HCT116 (cell line): ENCODE measurements at regions not wholly inside any gene's neighbourhood (a gene's known extent, or its start where the extent isn't known, plus 50 kb on each side); places are given as distances from the start of the nearest gene placed in this dataset.

Experiments
- ATAC-seq: fragments of 200-7000 bp; cut with Tn5 transposase; 2 replicates; pipeline ENCODE4 v1.9.1; 2020; ENCODE audit warnings: mild to moderate bottlenecking, moderate library complexity
- BruUV-seq: library from RNA; stranded (reverse); fragments of 400-500 nt; replicated peaks from 2 replicates; lab custom pipeline; 2021; lab: Mats Ljungman, UMichigan
- CTCF ChIA-PET: fragments of 300-600 bp; sonication (Branson Sonifier 250); formaldehyde crosslinking; loops from one replicate; lab custom pipeline; 2021; ENCODE audit warnings: antibody characterized with exemption; lab: Charles Lee
- POLR2A ChIA-PET: fragments of 300-600, 350-600 bp; sonication (Branson Sonifier 250); formaldehyde crosslinking; loops from one replicate; lab custom pipeline; 2021; ENCODE audit warnings: antibody characterized with exemption; lab: Charles Lee
- RAD21 ChIA-PET, 2 experiments: fragments of 300-600 bp; sonication (Branson Sonifier 250); formaldehyde crosslinking; loops; one replicate each; lab custom pipeline; 2023; ENCODE audit warnings: low total read pairs in 2 of 2; ENCODE audit not compliant: uncharacterized antibody in 2 of 2, unreplicated experiment in 2 of 2, low non-redundant PET in 1 of 2; lab: Charles Lee
- DNase-seq: peaks from one replicate; pipeline ENCODE4 v3.0.0-alpha.2; 2010; ENCODE audit warnings: low read depth, low spot score
- H2AFZ ChIP-seq: fragments of 200-600 bp; shearing (Covaris generic), sonication (generic); 2 replicates; pipeline ENCODE4 v1.6.1; 2017; ENCODE audit warnings: low read depth, mixed run types, mixed read lengths, antibody characterized with exemption, low read length; ENCODE audit not compliant: poor library complexity, severe bottlenecking
- H3K27ac ChIP-seq: 2 replicates; pipeline ENCODE4 v1.5.1; 2012; ENCODE audit warnings: low read depth, low read length
- H3K27me3 ChIP-seq: fragments of 200-600 bp; sonication (generic); 2 replicates; pipeline ENCODE4 v1.6.1; 2016; ENCODE audit warnings: mixed run types, low read length, mixed read lengths; ENCODE audit not compliant: insufficient read depth
- H3K36me3 ChIP-seq, 2 experiments: fragments of 200-500 bp in 1 of 2; fragments of 200-600 bp in 1 of 2; sonication (Bioruptor generic) in 1 of 2; sonication (generic) in 1 of 2; 2 replicates each; pipeline versions ENCODE4 v1.5.1 to v1.6.1; 2014 to 2016; ENCODE audit warnings: low read length in 2 of 2, inconsistent platforms in 1 of 2, mixed read lengths in 1 of 2, mixed run types in 1 of 2; ENCODE audit not compliant: insufficient read depth in 2 of 2, control insufficient read depth in 1 of 2
- H3K4me1 ChIP-seq, 2 experiments: fragments of 200-600 bp in 1 of 2; sonication (generic) in 1 of 2; 2 replicates each; pipeline versions ENCODE4 v1.5.1 to v1.6.1; 2012 to 2017; ENCODE audit warnings: low read length in 2 of 2, inconsistent platforms in 1 of 2, mild to moderate bottlenecking in 1 of 2, mixed read lengths in 1 of 2, mixed run types in 1 of 2, moderate library complexity in 1 of 2; ENCODE audit not compliant: insufficient read depth in 2 of 2, control insufficient read depth in 1 of 2
- H3K4me2 ChIP-seq: fragments of 200-600 bp; sonication (generic); 2 replicates; pipeline ENCODE4 v1.6.1; 2017; ENCODE audit warnings: mixed run types, low read length, mixed read lengths
- H3K4me3 ChIP-seq, 2 experiments: fragments of 200-600 bp in 1 of 2; sonication (generic) in 1 of 2; replicated peaks in 1 of 2; 2 replicates each; pipeline ENCODE4 v1.5.1; 2011 to 2016; ENCODE audit warnings: low read length in 2 of 2, control low read depth in 1 of 2, low read depth in 1 of 2, mild to moderate bottlenecking in 1 of 2, mixed read lengths in 1 of 2, mixed run types in 1 of 2
- H3K79me2 ChIP-seq: fragments of 200-600 bp; sonication (generic); 2 replicates; pipeline ENCODE4 v1.6.1; 2017; ENCODE audit warnings: mild to moderate bottlenecking, mixed run types, low read length, moderate library complexity, mixed read lengths; ENCODE audit not compliant: insufficient read depth
- H3K9ac ChIP-seq: fragments of 200-600 bp; sonication (generic); 2 replicates; pipeline ENCODE4 v1.6.1; 2016; ENCODE audit warnings: low read length, mixed read lengths
- H3K9me2 ChIP-seq: fragments of 200-600 bp; sonication (generic), shearing (Covaris generic); 2 replicates; pipeline ENCODE4 v1.6.1; 2017; ENCODE audit warnings: mixed run types, mild to moderate bottlenecking, moderate library complexity; ENCODE audit not compliant: insufficient read depth
- H3K9me3 ChIP-seq, 2 experiments: fragments of 200-500 bp in 1 of 2; fragments of 200-600 bp in 1 of 2; sonication (Bioruptor generic) in 1 of 2; sonication (generic) in 1 of 2; 2 replicates each; pipeline ENCODE4 v1.6.1; 2014 to 2017; ENCODE audit warnings: low read length in 2 of 2, mixed read lengths in 2 of 2, inconsistent platforms in 1 of 2, low read depth in 1 of 2, mild to moderate bottlenecking in 1 of 2, mixed run types in 1 of 2, moderate library complexity in 1 of 2; ENCODE audit not compliant: control insufficient read depth in 1 of 2, insufficient read depth in 1 of 2
- H4K20me1 ChIP-seq: fragments of 200-600 bp; sonication (generic), shearing (Covaris generic); 2 replicates; pipeline ENCODE4 v1.6.1; 2017; ENCODE audit warnings: mixed run types, mild to moderate bottlenecking, moderate library complexity; ENCODE audit not compliant: insufficient read depth
- ATF3 ChIP-seq: IDR thresholded peaks from 2 replicates; pipeline ENCODE4 v1.6.1; 2012
- CBX3 ChIP-seq: IDR thresholded peaks from 2 replicates; pipeline ENCODE4 v1.6.1; 2012; ENCODE audit warnings: low read depth
- CEBPB ChIP-seq: IDR thresholded peaks from 2 replicates; pipeline ENCODE4 v1.6.1; 2012; ENCODE audit warnings: low read depth
- CTCF ChIP-seq, 3 experiments: fragments of 200-600 bp in 1 of 3; sonication (generic) in 1 of 3; IDR thresholded peaks in 2 of 3; conservative IDR thresholded peaks in 1 of 3; 2 replicates each; pipeline ENCODE4 v1.5.1; 2012 to 2017; ENCODE audit warnings: low read depth in 2 of 3, low read length in 2 of 3, antibody characterized with exemption in 1 of 3, borderline replicate concordance in 1 of 3, control low read depth in 1 of 3, mild to moderate bottlenecking in 1 of 3, mixed read lengths in 1 of 3, mixed run types in 1 of 3, moderate library complexity in 1 of 3; ENCODE audit not compliant: insufficient read depth in 1 of 3
- EGR1 ChIP-seq: IDR thresholded peaks from 2 replicates; pipeline ENCODE4 v1.6.1; 2012; ENCODE audit warnings: low read depth
- EZH2 ChIP-seq: fragments of 200-600 bp; sonication (generic); IDR thresholded peaks from 2 replicates; pipeline ENCODE4 v1.6.1; 2017; ENCODE audit warnings: antibody characterized with exemption, mixed run types
- MAX ChIP-seq: IDR thresholded peaks from 2 replicates; pipeline ENCODE4 v1.6.1; 2012
- REST ChIP-seq: IDR thresholded peaks from 2 replicates; pipeline ENCODE4 v1.6.1; 2012; ENCODE audit warnings: low read depth
- SIN3A ChIP-seq: IDR thresholded peaks from 2 replicates; pipeline ENCODE4 v1.6.1; 2012; ENCODE audit warnings: low read depth
- SP1 ChIP-seq: IDR thresholded peaks from 2 replicates; pipeline ENCODE4 v1.6.1; 2012; ENCODE audit warnings: low read depth
- TCF7L2 ChIP-seq: IDR thresholded peaks from 2 replicates; pipeline ENCODE4 v1.7.0; 2011; ENCODE audit warnings: borderline replicate concordance, inconsistent platforms; ENCODE audit not compliant: insufficient read depth, insufficient read length; ENCODE audit errors: extremely low read depth
- ZBTB33 ChIP-seq: IDR thresholded peaks from 2 replicates; pipeline ENCODE4 v1.6.1; 2011; ENCODE audit warnings: mild to moderate bottlenecking, low read length, moderate library complexity; ENCODE audit not compliant: insufficient replicate concordance; ENCODE audit errors: extremely low read depth
- ZNF274 ChIP-seq: fragments of 200-500 bp; sonication (Bioruptor generic); IDR thresholded peaks from 2 replicates; pipeline ENCODE4 v1.6.1; 2014; ENCODE audit warnings: mild to moderate bottlenecking, low read depth, low read length, inconsistent platforms
- intact Hi-C: fragments of 100-400 bp; cut with micrococcal nuclease; formaldehyde crosslinking; loops from 2 replicates; pipeline ENCODE4 v1.10.0; 2022

GRCh38 chr2:220419647-220420046 is 792.2 kb downstream of the SLC4A3 start:
- H3K79me2 ChIP-seq: no peaks in the 10 kb centered on the region
- ChIA-PET POLR2A (no interaction called here), RAD21 (no interaction called here), CTCF (no interaction called here)
- DNase-seq (no peak), ATAC-seq (no peak)
- intact Hi-C loops: no loop called here
- no peak overlapping the region for H2AFZ ChIP-seq
- no peaks in the 10 kb centered on the region for H4K20me1 ChIP-seq
- no peaks in the 10 kb centered on the region for H3K9me3 ChIP-seq
- H3K4me1 ChIP-seq: no peaks in the 10 kb centered on the region
- 0 out of 2 replicates have a peak, but pooled peaks cover 3% of the 10 kb centered on the region for H3K9me2 ChIP-seq
- H3K4me3 ChIP-seq: no peak overlapping the region
- H3K27ac ChIP-seq: no peak overlapping the region
- no peak overlapping the region for H3K4me2 ChIP-seq
- no peaks in the 10 kb centered on the region for H3K27me3 ChIP-seq
- H3K9ac ChIP-seq: no peak overlapping the region
- BruUV-seq: no TSS peak
- no peaks in the 10 kb centered on the region for H3K36me3 ChIP-seq
- TF ChIP-seq SIN3A: no peak
- no peak for TF ChIP-seq TCF7L2
- no peak for TF ChIP-seq SP1
- TF ChIP-seq ATF3: no peak
- TF ChIP-seq ZNF274: no peak
- TF ChIP-seq CTCF (IDR thresholded peaks at IDR 0.05 in 2 of 3, conservative IDR thresholded peaks at IDR 0.05 in 1 of 3; ENCODE audit: borderline replicate concordance in 1 of 3, insufficient read depth in 1 of 3, low read depth in 2 of 3, low read length in 2 of 3): no peak
- no peak for TF ChIP-seq EGR1
- TF ChIP-seq ZBTB33: no peak
- TF ChIP-seq CEBPB: no peak
- no peak for TF ChIP-seq EZH2
- TF ChIP-seq CBX3: no peak
- TF ChIP-seq MAX: no peak
- TF ChIP-seq REST: no peak
